NCI-H1417 (cell line): ENCODE measurements at regions not wholly inside any gene's neighbourhood (a gene's known extent, or its start where the extent isn't known, plus 50 kb on each side); places are given as distances from the start of the nearest gene placed in this dataset.

Experiments
- DNase-seq, 3 experiments: peaks; one replicate each; lab custom pipeline; 2025; lab: John Stamatoyannopoulos, UW

GRCh38 chr19:33898062-33898677 is 101.5 kb downstream of the KCTD15 start:
- no peak for DNase-seq

GRCh38 chr19:33900817-33901216 is 104.1 kb downstream of the KCTD15 start:
- DNase-seq: no peak

GRCh38 chr19:33902395-33902794 is 105.7 kb downstream of the KCTD15 start:
- DNase-seq: no peak

- DNase-seq: no peak
Measured at GRCh38 chr19:33902802-33903488, 106.3 kb downstream of the KCTD15 start.

- DNase-seq: no peak
Measured at GRCh38 chr19:33903489-33903850, 106.8 kb downstream of the KCTD15 start.

GRCh38 chr19:33904681-33905080 is 108.0 kb downstream of the KCTD15 start:
- no peak for DNase-seq

- DNase-seq: no peak
Measured at GRCh38 chr19:33905473-33905936, 108.8 kb downstream of the KCTD15 start.

GRCh38 chr19:33905937-33906577 is 109.4 kb downstream of the KCTD15 start:
- DNase-seq: no peak

GRCh38 chr19:33906578-33907335 is 110.1 kb downstream of the KCTD15 start:
- DNase-seq: no peak

GRCh38 chr19:33910922-33911321 is 114.3 kb downstream of the KCTD15 start:
- no peak for DNase-seq

- no peak for DNase-seq
Measured at GRCh38 chr19:33914599-33914998, 117.9 kb downstream of the KCTD15 start.

GRCh38 chr19:33916792-33917191 is 120.1 kb downstream of the KCTD15 start:
- DNase-seq: no peak

- no peak for DNase-seq
Measured at GRCh38 chr19:33919291-33919690, 122.6 kb downstream of the KCTD15 start.

- DNase-seq: no peak
Measured at GRCh38 chr19:33921165-33921564, 124.5 kb downstream of the KCTD15 start.

- DNase-seq: no peak
Measured at GRCh38 chr19:33926306-33926705, 129.6 kb downstream of the KCTD15 start.

- DNase-seq: no peak
Measured at GRCh38 chr19:33927789-33928457, 131.3 kb downstream of the KCTD15 start.

- DNase-seq: no peak
Measured at GRCh38 chr19:33928458-33928950, 131.8 kb downstream of the KCTD15 start.

- DNase-seq: no peak
Measured at GRCh38 chr19:33933931-33934330, 137.3 kb downstream of the KCTD15 start.

- no peak for DNase-seq
Measured at GRCh38 chr19:33938821-33939220, 142.2 kb downstream of the KCTD15 start.

- DNase-seq: no peak
Measured at GRCh38 chr19:33941133-33941532, 144.5 kb downstream of the KCTD15 start.

- no peak for DNase-seq
Measured at GRCh38 chr19:33946535-33947264, 150.0 kb downstream of the KCTD15 start.
